Prostate gland (tissue), 2 donors: ENCODE measurements at regions not wholly inside any gene's neighbourhood (a gene's known extent, or its start where the extent isn't known, plus 50 kb on each side); places are given as distances from the start of the nearest gene placed in this dataset.

ENCODE experiments used
- DNase-seq: peaks from one replicate; pipeline ENCODE4 v3.0.0-alpha.2; 2019; ENCODE audit warnings: low spot score
- H3K27ac ChIP-seq, 2 donors: fragments of 200-600 bp; sonication (generic); 2 replicates each; pipeline ENCODE4 v1.5.1; 2017 to 2019
- H3K27me3 ChIP-seq: fragments of 200-600 bp; sonication (generic); replicated peaks from 2 replicates; pipeline ENCODE4 v1.5.1; 2019; ENCODE audit not compliant: insufficient read depth
- H3K36me3 ChIP-seq, 2 donors: fragments of 200-600 bp; sonication (generic); 1 replicate in 1 of 2; 2 replicates in 1 of 2; pipeline versions ENCODE4 v1.5.1 to v1.8.1; 2017 to 2019
- H3K4me1 ChIP-seq: fragments of 200-600 bp; sonication (generic); replicated peaks from 2 replicates; pipeline ENCODE4 v1.5.1; 2019
- H3K4me3 ChIP-seq, 2 donors: fragments of 200-600 bp; sonication (generic); 2 replicates each; pipeline ENCODE4 v1.5.1; 2017 to 2019
- H3K9me3 ChIP-seq: fragments of 200-600 bp; sonication (generic); 2 replicates; pipeline ENCODE4 v1.5.1; 2017
- CTCF ChIP-seq, 4 experiments: fragments of 200-600 bp in 2 of 4; fragments of 450-650 bp in 2 of 4; sonication (generic) in 2 of 4; IDR thresholded peaks; 1 replicate in 3 of 4; 2 replicates in 1 of 4; pipeline ENCODE4 v1.5.1; 2016 to 2019; ENCODE audit warnings: antibody characterized with exemption in 4 of 4, mild to moderate bottlenecking in 2 of 4, moderate library complexity in 2 of 4
- POLR2A ChIP-seq: fragments of 450-650 bp; IDR thresholded peaks from one replicate; pipeline ENCODE4 v1.6.1; 2016; ENCODE audit warnings: antibody characterized with exemption, mild to moderate bottlenecking
- POLR2AphosphoS5 ChIP-seq: sonication (generic); formaldehyde crosslinking; IDR thresholded peaks from one replicate; pipeline ENCODE4 v1.6.1; 2017; ENCODE audit warnings: antibody characterized with exemption
- WGBS: methylation state at CpG from one replicate; pipeline ENCODE4 v1.1.5; 2018; 5-methylcytosine and 5-hydroxymethylcytosine counted together
- intact Hi-C: fragments of 100-400 bp; cut with DNase I; formaldehyde crosslinking; loops from one replicate; pipeline ENCODE4 v1.14.2; 2022

DNA sequence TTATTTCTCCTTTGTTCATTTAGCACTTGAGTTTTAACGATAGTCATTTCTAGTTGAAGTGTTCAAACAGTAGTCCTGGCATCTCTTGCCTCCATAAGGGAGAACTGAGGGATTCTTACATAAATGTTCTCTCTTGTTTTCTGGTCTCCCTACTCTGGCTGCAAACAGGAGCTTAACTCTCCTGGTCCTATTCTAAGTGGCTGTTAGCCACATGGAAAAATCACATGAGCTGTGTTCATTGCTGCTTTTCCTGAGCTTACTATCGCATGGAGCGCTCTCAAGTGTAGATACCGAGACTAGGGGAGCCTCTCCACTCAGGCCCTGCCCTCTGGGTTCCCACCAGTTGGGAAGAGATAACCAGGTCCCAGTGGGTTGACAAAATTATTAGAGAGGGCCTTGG is 403.1 kb upstream of the TPM1 start:
- H3K27me3 ChIP-seq: no peaks in the 10 kb centered on the region
- no peaks in the 10 kb centered on the region for H3K9me3 ChIP-seq
- H3K27ac ChIP-seq: no peak overlapping the region
- no peaks in the 10 kb centered on the region for H3K36me3 ChIP-seq
- TF ChIP-seq POLR2A: no peak
- TF ChIP-seq CTCF (IDR thresholded peaks at IDR 0.05): no peak
- no peak for TF ChIP-seq POLR2AphosphoS5
- intact Hi-C loops: no loop called here
- H3K4me1 ChIP-seq: no peaks in the 10 kb centered on the region
- no peak for DNase-seq
- no peak overlapping the region for H3K4me3 ChIP-seq
- WGBS: 92% methylated on average over 4 of the region's 4 CpGs

DNA sequence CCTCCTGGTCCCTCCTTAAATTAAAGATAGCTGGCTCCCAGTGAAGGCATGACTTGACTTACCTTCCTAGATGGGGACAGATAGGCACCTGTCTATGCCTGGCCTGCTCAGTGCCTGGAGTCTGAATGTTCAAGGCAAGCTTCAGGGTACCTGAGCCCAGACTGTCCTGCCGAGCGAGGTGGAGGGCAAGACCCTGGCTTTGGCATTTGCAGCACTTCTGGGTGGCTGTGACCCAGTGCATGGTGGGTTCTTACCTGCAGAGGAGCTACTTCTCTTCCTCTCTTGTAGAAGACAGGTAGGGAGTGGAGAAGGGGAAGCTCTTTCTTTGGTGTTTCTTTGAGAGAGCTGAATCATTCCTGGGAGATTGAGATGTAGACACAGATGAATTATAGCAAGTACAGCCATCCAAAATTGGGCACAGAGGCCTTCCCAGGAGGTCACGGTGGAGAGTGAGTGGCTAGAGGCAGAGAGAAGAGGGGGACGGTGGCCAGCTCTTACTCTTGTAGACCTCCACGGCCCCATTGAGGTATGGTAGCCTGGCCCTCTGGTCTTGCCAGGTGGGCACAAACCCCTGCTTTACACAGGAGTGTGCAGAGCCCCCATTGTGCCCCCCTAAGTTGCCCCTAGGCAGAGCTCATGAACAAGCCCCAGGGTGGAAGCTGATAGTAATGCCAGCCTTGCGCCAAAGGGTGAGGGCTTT is 402.5 kb upstream of the TPM1 start:
- no peaks in the 10 kb centered on the region for H3K27me3 ChIP-seq
- H3K27ac ChIP-seq: no peak overlapping the region
- 97% methylated on average over 6 of the region's 6 CpGs for WGBS
- TF ChIP-seq POLR2A (no peak), POLR2AphosphoS5 (no peak), CTCF (IDR thresholded peaks at IDR 0.05) (no peak)
- intact Hi-C loops: no loop called here
- H3K36me3 ChIP-seq: no peaks in the 10 kb centered on the region
- no peaks in the 10 kb centered on the region for H3K9me3 ChIP-seq
- no peak for DNase-seq
- no peaks in the 10 kb centered on the region for H3K4me1 ChIP-seq
- no peak overlapping the region for H3K4me3 ChIP-seq

DNA sequence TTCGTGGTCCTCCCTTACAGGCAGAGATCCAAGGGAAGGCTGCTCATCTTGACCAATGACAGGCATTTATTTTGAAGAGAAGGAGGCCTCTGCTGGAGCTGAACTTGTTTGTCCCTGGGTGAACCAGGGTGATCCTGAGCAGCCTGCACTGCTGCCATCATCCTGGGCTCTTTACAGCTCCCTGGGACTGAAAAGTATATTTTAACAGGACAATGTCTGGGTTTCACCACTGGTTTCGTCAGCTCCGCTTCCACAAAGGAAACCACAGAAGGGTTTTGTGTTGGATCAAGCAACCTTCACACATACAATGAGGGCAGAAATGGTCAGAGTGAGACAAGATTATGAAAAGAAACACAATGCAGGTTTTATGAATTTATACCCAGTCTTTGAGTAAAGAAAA is 400.7 kb upstream of the TPM1 start:
- intact Hi-C loops: no loop called here
- TF ChIP-seq CTCF (IDR thresholded peaks at IDR 0.05) (no peak), POLR2A (no peak), POLR2AphosphoS5 (no peak)
- Histone ChIP-seq H3K27ac (no peak overlapping the region), H3K4me3 (no peak overlapping the region), H3K36me3 (no peaks in the 10 kb centered on the region), H3K27me3 (no peaks in the 10 kb centered on the region), H3K9me3 (no peaks in the 10 kb centered on the region), H3K4me1 (no peaks in the 10 kb centered on the region)
- DNase-seq: no peak
- WGBS: 85% methylated on average over 3 of the region's 3 CpGs

GRCh38 chr15:62643572-62643971 is 399.0 kb upstream of the TPM1 start:
- H3K9me3 ChIP-seq: no peaks in the 10 kb centered on the region
- TF ChIP-seq CTCF (IDR thresholded peaks at IDR 0.05) (no peak), POLR2A (no peak), POLR2AphosphoS5 (no peak)
- no peaks in the 10 kb centered on the region for H3K4me1 ChIP-seq
- DNase-seq: no peak
- no peaks in the 10 kb centered on the region for H3K36me3 ChIP-seq
- H3K27me3 ChIP-seq: no peaks in the 10 kb centered on the region
- H3K4me3 ChIP-seq: no peak overlapping the region
- 94% methylated on average over 4 of the region's 4 CpGs for WGBS
- intact Hi-C loops: no loop called here
- no peak overlapping the region for H3K27ac ChIP-seq

- Histone ChIP-seq H3K9me3 (no peaks in the 10 kb centered on the region), H3K4me1 (no peaks in the 10 kb centered on the region), H3K27me3 (no peaks in the 10 kb centered on the region), H3K4me3 (no peak overlapping the region), H3K36me3 (no peaks in the 10 kb centered on the region), H3K27ac (no peak overlapping the region)
- 81% methylated on average over 7 of the region's 7 CpGs for WGBS
- intact Hi-C loops: no loop called here
- no peak for DNase-seq
- no peak for TF ChIP-seq CTCF (IDR thresholded peaks at IDR 0.05)
- TF ChIP-seq POLR2A: no peak
- TF ChIP-seq POLR2AphosphoS5: no peak
Measured at GRCh38 chr15:62644216-62644888, 398.2 kb upstream of the TPM1 start.
